ENCODE measurements at regions not wholly inside any gene's neighbourhood (a gene's known extent, or its start where the extent isn't known, plus 50 kb on each side); places are given as distances from the start of the nearest gene placed in this dataset.

DNA sequence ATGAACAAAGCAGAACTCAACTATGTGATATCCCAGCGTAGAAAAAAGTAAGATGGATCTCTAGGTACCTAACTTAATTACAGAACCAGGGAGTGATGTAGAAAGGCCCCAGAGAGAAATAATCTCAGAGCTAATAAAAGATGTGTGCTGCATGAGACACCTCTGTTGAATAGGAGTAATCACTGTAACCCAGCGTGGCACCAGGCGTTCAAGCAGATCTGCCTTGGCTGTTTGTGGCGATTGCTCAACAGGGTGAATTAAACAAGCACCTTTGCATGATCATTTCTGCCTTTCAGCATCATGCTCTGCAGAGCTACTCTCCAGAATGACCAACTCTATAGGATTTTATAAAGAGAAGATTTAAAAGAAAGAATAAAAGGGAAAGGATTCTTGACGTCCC lies 81.7 kb upstream of the KCNIP4 start:
- Histone ChIP-seq H3K27ac (ENCODE audit: low read depth, low read length) (no peak overlapping the region), H3K27me3 (ENCODE audit: insufficient read depth, low read length, poor library complexity, severe bottlenecking) (no peaks in the 10 kb centered on the region), H3K9me3 (ENCODE audit: low read length) (no peaks in the 10 kb centered on the region), H3K4me3 (ENCODE audit: low read length) (no peak overlapping the region), H3K36me3 (ENCODE audit: insufficient read depth, low read length) (no peaks in the 10 kb centered on the region), H3K4me1 (ENCODE audit: insufficient read depth, low read length) (no peaks in the 10 kb centered on the region)
- no peak overlapping the region for H3K27ac Mint-ChIP-seq
- H3K36me3 Mint-ChIP-seq, result peaks cover 0 to 2% (median 0%) of the 10 kb centered on the region in 3 donors
- H3K27me3 Mint-ChIP-seq, result no peaks in the 10 kb centered on the region
- no peak overlapping the region for H3K4me3 Mint-ChIP-seq
- no peak for DNase-seq
- ChIA-PET CTCF (no interaction called here), POLR2A (no interaction called here)
- H3K4me1 Mint-ChIP-seq, result no peaks in the 10 kb centered on the region
- peaks cover 2 to 26% (median 6%) of the 10 kb centered on the region in 5 donors for H3K9me3 Mint-ChIP-seq

DNA sequence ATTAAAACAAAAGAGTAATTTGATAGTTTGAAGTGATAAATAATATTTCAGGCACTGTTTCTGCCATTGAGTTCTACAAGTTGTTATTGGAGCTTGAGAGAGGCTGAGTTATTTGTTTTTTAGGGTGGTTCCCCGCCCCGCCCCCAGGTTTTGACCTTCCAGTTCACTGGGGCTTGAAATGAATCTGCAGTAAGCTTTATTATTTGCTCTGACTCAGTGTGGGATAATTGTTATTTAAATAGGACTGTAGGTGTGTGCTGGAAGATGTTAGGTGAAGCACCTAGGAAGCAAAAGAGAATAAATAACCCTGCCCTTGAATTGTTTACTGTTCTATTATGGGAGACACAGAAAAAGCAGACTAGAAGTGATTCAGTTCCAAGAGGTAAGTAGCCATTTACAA lies 81.2 kb upstream of the KCNIP4 start:
- H3K27me3 Mint-ChIP-seq, result no peaks in the 10 kb centered on the region
- CTCF ChIA-PET, result no interaction called here
- H3K36me3 Mint-ChIP-seq, result peaks cover 0 to 2% (median 0%) of the 10 kb centered on the region in 3 donors
- no peak overlapping the region for H3K4me3 ChIP-seq (ENCODE audit: low read length)
- H3K27ac ChIP-seq (ENCODE audit: low read depth, low read length), result no peak overlapping the region
- no peak overlapping the region for H3K27ac Mint-ChIP-seq
- DNase-seq, result no peak
- H3K4me1 Mint-ChIP-seq, result no peaks in the 10 kb centered on the region
- H3K9me3 Mint-ChIP-seq, result peaks cover 4 to 31% (median 8%) of the 10 kb centered on the region in 5 donors
- no peaks in the 10 kb centered on the region for H3K9me3 ChIP-seq (ENCODE audit: low read length)
- POLR2A ChIA-PET, result no interaction called here
- no peaks in the 10 kb centered on the region for H3K27me3 ChIP-seq (ENCODE audit: insufficient read depth, low read length, poor library complexity, severe bottlenecking)
- no peak overlapping the region for H3K4me3 Mint-ChIP-seq
- H3K36me3 ChIP-seq (ENCODE audit: insufficient read depth, low read length), result no peaks in the 10 kb centered on the region
- H3K4me1 ChIP-seq (ENCODE audit: insufficient read depth, low read length), result no peaks in the 10 kb centered on the region

DNA sequence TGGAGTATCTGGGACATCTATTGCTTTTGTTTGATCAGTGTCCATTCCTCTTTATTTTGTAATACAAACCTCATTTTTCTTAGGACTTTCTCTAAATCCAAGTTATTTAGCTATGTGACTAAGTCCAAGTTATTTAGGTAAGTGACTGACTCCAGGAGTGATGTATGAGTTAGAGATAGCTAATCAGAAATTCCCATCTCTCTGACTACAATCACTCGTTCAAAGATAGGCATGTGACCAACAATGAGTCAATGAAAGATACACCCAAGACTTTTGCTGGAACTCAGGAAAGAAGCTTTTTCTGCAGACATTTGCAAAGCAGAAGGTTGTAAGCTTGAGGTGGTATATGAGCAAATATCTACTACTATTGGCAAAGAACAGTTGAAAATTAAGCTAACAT lies 72.5 kb upstream of the KCNIP4 start:
- H3K4me3 ChIP-seq (ENCODE audit: low read length), result no peak overlapping the region
- CTCF ChIA-PET, result no interaction called here
- no peaks in the 10 kb centered on the region for H3K36me3 ChIP-seq (ENCODE audit: insufficient read depth, low read length)
- Mint-ChIP-seq H3K9me3 (peaks cover 6 to 31% (median 10%) of the 10 kb centered on the region in 5 donors), H3K27ac (no peak overlapping the region), H3K27me3 (no peaks in the 10 kb centered on the region), H3K4me3 (no peak overlapping the region), H3K4me1 (no peaks in the 10 kb centered on the region), H3K36me3 (no peaks in the 10 kb centered on the region)
- H3K9me3 ChIP-seq (ENCODE audit: low read length), result no peaks in the 10 kb centered on the region
- no peak overlapping the region for H3K27ac ChIP-seq (ENCODE audit: low read depth, low read length)
- POLR2A ChIA-PET, result no interaction called here
- no peaks in the 10 kb centered on the region for H3K27me3 ChIP-seq (ENCODE audit: insufficient read depth, low read length, poor library complexity, severe bottlenecking)
- no peaks in the 10 kb centered on the region for H3K4me1 ChIP-seq (ENCODE audit: insufficient read depth, low read length)
- DNase-seq, result no peak

DNA sequence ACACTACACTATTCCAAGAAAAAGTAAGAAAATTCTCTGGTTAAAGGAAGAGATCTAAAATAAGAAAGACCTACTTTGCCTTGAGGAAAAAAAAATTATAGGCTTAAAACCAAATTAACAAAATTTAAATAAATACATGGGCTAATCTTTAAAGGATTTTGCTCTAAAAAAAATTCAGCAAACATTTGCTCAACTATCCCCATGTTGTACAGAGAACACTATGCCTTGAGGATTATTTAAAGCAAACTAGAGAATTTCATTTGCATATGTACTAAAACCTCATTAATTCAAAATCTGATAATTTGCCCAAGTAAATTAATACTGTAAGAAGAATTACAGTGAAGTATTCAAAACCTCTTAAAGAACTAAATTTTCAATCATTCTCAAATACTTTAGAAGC lies 71.6 kb upstream of the KCNIP4 start:
- no peak overlapping the region for H3K4me3 Mint-ChIP-seq
- CTCF ChIA-PET, result no interaction called here
- no peak overlapping the region for H3K4me3 ChIP-seq (ENCODE audit: low read length)

DNA sequence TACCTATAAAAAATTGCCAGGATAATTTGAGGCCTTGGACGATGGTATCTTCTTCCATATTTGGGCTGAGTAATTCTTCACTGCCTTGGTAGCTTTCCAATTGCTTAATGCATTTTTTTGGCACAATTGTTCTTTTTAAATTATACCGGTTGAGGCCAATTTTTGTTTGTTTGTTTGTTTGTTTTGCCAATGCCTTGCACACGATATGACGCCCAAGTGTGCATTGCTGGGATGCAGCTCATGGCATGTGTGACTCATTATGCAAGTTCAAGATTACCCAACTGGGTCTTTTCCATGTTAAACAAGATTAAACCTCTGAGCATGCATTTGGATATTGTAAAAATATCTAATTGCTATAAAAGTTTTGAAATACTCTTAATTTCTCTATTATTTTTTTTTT lies 71.1 kb upstream of the KCNIP4 start:
- Histone ChIP-seq H3K27me3 (ENCODE audit: insufficient read depth, low read length, poor library complexity, severe bottlenecking) (no peaks in the 10 kb centered on the region), H3K27ac (ENCODE audit: low read depth, low read length) (no peak overlapping the region), H3K4me3 (ENCODE audit: low read length) (no peak overlapping the region), H3K4me1 (ENCODE audit: insufficient read depth, low read length) (no peaks in the 10 kb centered on the region), H3K9me3 (ENCODE audit: low read length) (no peaks in the 10 kb centered on the region), H3K36me3 (ENCODE audit: insufficient read depth, low read length) (no peaks in the 10 kb centered on the region)
- Mint-ChIP-seq H3K36me3 (no peaks in the 10 kb centered on the region), H3K9me3 (peaks cover 1 to 23% (median 8%) of the 10 kb centered on the region in 5 donors), H3K27ac (no peak overlapping the region), H3K4me1 (no peaks in the 10 kb centered on the region), H3K4me3 (no peak overlapping the region), H3K27me3 (no peaks in the 10 kb centered on the region)
- CTCF ChIA-PET, result no interaction called here
- POLR2A ChIA-PET, result no interaction called here
- no peak for DNase-seq

More for the DNA sequence above, 71.6 kb upstream of the KCNIP4 start:
- Mint-ChIP-seq H3K27ac (no peak overlapping the region), H3K36me3 (no peaks in the 10 kb centered on the region), H3K4me1 (no peaks in the 10 kb centered on the region), H3K9me3 (peaks cover 0 to 28% (median 8%) of the 10 kb centered on the region in 5 donors), H3K27me3 (no peaks in the 10 kb centered on the region)
- H3K27ac ChIP-seq (ENCODE audit: low read depth, low read length), result no peak overlapping the region
- POLR2A ChIA-PET, result no interaction called here
- no peak for DNase-seq
- H3K9me3 ChIP-seq (ENCODE audit: low read length), result no peaks in the 10 kb centered on the region
- H3K4me1 ChIP-seq (ENCODE audit: insufficient read depth, low read length), result no peaks in the 10 kb centered on the region
- no peaks in the 10 kb centered on the region for H3K36me3 ChIP-seq (ENCODE audit: insufficient read depth, low read length)
- no peaks in the 10 kb centered on the region for H3K27me3 ChIP-seq (ENCODE audit: insufficient read depth, low read length, poor library complexity, severe bottlenecking)

DNA sequence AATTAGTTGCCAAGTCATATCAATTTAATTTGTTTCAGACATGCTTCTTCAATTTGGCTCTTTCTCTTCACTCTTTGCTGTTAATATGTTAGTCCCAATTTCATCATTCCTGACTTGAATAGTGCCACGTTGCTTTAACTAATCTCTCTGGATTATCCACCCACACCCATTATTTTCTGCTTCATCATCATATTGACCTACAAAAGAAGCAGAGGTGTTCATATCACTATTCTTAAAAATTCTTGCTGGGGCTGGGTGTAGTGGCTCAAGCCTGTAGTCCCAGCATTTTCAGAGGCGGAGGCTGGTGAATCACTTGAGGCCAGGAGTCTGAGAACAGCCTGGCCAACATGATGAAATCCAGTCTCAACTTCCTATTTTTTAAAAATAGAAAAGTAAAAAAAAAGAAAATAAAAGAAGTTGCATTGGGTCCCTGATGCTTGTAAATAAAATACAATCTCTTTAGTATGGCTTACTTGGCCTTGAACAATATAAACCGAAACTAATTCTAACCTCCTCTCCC lies 65.7 kb upstream of the KCNIP4 start:
- Histone ChIP-seq H3K27me3 (ENCODE audit: insufficient read depth, low read length, poor library complexity, severe bottlenecking) (no peaks in the 10 kb centered on the region), H3K27ac (ENCODE audit: low read depth, low read length) (no peak overlapping the region), H3K4me3 (ENCODE audit: low read length) (no peak overlapping the region), H3K9me3 (ENCODE audit: low read length) (no peaks in the 10 kb centered on the region), H3K36me3 (ENCODE audit: insufficient read depth, low read length) (no peaks in the 10 kb centered on the region), H3K4me1 (ENCODE audit: insufficient read depth, low read length) (no peaks in the 10 kb centered on the region)
- ChIA-PET POLR2A (no interaction called here), CTCF (no interaction called here)
- DNase-seq, result no peak
- Mint-ChIP-seq H3K27me3 (no peaks in the 10 kb centered on the region), H3K27ac (no peak overlapping the region), H3K36me3 (no peaks in the 10 kb centered on the region), H3K9me3 (peaks cover 0 to 35% (median 6%) of the 10 kb centered on the region in 5 donors), H3K4me3 (no peak overlapping the region), H3K4me1 (no peaks in the 10 kb centered on the region)

DNA sequence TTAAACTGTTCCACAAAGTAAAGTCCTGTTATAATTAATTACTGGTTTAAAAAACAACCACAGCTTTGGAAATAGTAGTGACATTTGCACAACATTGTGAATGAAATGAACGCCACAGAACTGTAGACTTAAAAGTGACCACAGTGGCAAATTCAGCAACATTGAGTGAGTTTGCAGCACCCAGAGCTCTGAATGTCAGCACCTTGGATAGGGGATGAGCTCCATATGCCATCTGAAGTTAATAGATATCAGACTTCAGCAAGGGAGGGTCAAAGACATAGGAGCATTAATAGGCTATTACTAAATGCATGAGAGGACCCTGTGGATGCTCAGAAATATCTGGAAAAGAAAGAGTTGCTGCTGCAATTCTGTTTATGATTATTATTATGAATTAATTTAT lies 55.3 kb upstream of the KCNIP4 start:
- peaks cover 2 to 29% (median 20%) of the 10 kb centered on the region in 5 donors for H3K9me3 Mint-ChIP-seq
- POLR2A ChIA-PET, result no interaction called here

More for the DNA sequence above, 55.3 kb upstream of the KCNIP4 start:
- Mint-ChIP-seq H3K27me3 (no peaks in the 10 kb centered on the region), H3K27ac (no peak overlapping the region), H3K4me3 (no peak overlapping the region), H3K36me3 (no peaks in the 10 kb centered on the region), H3K4me1 (no peaks in the 10 kb centered on the region)
- H3K27ac ChIP-seq (ENCODE audit: low read depth, low read length), result no peak overlapping the region
- no peaks in the 10 kb centered on the region for H3K36me3 ChIP-seq (ENCODE audit: insufficient read depth, low read length)
- H3K4me3 ChIP-seq (ENCODE audit: low read length), result no peak overlapping the region
- no peaks in the 10 kb centered on the region for H3K27me3 ChIP-seq (ENCODE audit: insufficient read depth, low read length, poor library complexity, severe bottlenecking)
- no peaks in the 10 kb centered on the region for H3K9me3 ChIP-seq (ENCODE audit: low read length)
- CTCF ChIA-PET, result no interaction called here
- no peaks in the 10 kb centered on the region for H3K4me1 ChIP-seq (ENCODE audit: insufficient read depth, low read length)
- DNase-seq, result no peak
